ENCODE measurements at regions not wholly inside any gene's neighbourhood (a gene's known extent, or its start where the extent isn't known, plus 50 kb on each side); places are given as distances from the start of the nearest gene placed in this dataset.

GRCh38 chr6:170188571-170189001 lies 102.3 kb downstream of the DLL1 start (continued):
- TF ChIP-seq YY1 (IDR thresholded peaks at IDR 0.05; ENCODE audit: low read depth, low read length) = no peak
- no peak for TF ChIP-seq NRF1 (IDR thresholded peaks at IDR 0.05; ENCODE audit: low read depth, low read length)
- TF ChIP-seq RAD21 (IDR thresholded peaks at IDR 0.05 in 1 of 2, conservative IDR thresholded peaks at IDR 0.05 in 1 of 2; ENCODE audit: low read depth in 2 of 2, low read length in 2 of 2) = no peak
- TF ChIP-seq SIN3A (conservative IDR thresholded peaks at IDR 0.05 in 1 of 2, IDR thresholded peaks at IDR 0.05 in 1 of 2; ENCODE audit: low read depth in 1 of 2, low read length in 2 of 2) = no peak
- TF ChIP-seq GTF2F1 (IDR thresholded peaks at IDR 0.05; ENCODE audit: borderline replicate concordance, low read depth, low read length) = no peak
- no peak for TF ChIP-seq JUND (IDR thresholded peaks at IDR 0.05; ENCODE audit: low read length)
- no peak for TF ChIP-seq SIX5 (IDR thresholded peaks at IDR 0.05; ENCODE audit: low read depth, low read length)

All from H1 (cell line).